Mesodermal cell (in vitro differentiated cells): ENCODE measurements at regions not wholly inside any gene's neighbourhood (a gene's known extent, or its start where the extent isn't known, plus 50 kb on each side); places are given as distances from the start of the nearest gene placed in this dataset.
"Not testable (repeated sequence)": the region's sequence is repeated elsewhere in the genome, so short reads cannot be mapped to it uniquely, and the experiment has no call there.

Experiments used
- H3K27ac ChIP-seq: 2 replicates; pipeline ENCODE4 v1.7.0; 2013; ENCODE audit warnings: mild to moderate bottlenecking, low read depth, low read length, moderate library complexity; ENCODE audit not compliant: severe bottlenecking
- H3K36me3 ChIP-seq: 2 replicates; pipeline ENCODE4 v1.7.1; 2013; ENCODE audit warnings: mild to moderate bottlenecking, low read length, moderate library complexity; ENCODE audit not compliant: control insufficient read depth, insufficient read depth
- H3K4me1 ChIP-seq: one replicate; pipeline ENCODE4 v1.7.1; 2013; ENCODE audit warnings: mild to moderate bottlenecking, low read length; ENCODE audit not compliant: insufficient read depth, control insufficient read depth, poor library complexity, severe bottlenecking
- H3K4me3 ChIP-seq: 2 replicates; pipeline ENCODE4 v1.7.0; 2013; ENCODE audit warnings: low read length, control low read depth, mild to moderate bottlenecking; ENCODE audit not compliant: insufficient read depth, poor library complexity, severe bottlenecking; ENCODE audit errors: extremely low read depth
- H3K9me3 ChIP-seq: 2 replicates; pipeline ENCODE4 v1.7.1; 2013; ENCODE audit warnings: mild to moderate bottlenecking, low read length, moderate library complexity; ENCODE audit not compliant: control insufficient read depth
- WGBS, 2 experiments: methylation state at CpG; one replicate each; pipeline ENCODE4 v1.1.5; 2013; ENCODE audit warnings: missing lambda C conversion rate in 2 of 2; ENCODE audit not compliant: insufficient coverage in 2 of 2; 5-methylcytosine and 5-hydroxymethylcytosine counted together

DNA sequence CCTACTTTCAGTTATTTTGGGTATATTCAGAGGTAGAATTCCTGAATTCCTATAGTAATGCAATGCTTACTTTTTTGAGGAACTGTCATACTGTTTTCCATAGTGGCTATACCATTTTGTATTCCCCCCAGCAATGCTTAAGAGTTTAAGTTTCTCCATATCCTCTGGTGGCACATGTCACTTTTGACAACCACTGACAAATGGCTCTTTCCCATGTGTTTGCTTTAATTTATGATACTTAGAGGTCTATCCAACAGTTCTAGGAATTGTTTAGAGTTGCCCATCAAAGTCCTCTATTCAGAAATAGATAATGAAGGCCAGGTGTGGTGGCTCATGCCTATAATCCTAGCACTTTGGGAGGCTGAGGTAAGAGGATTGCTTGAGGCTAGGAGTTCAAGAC lies 128.9 kb upstream of the CFAP20DC start:
- Histone ChIP-seq H3K4me3 (no peak overlapping the region), H3K9me3 (no peaks in the 10 kb centered on the region), H3K4me1 (no peaks in the 10 kb centered on the region), H3K27ac (no peak overlapping the region), H3K36me3 (no peaks in the 10 kb centered on the region)

DNA sequence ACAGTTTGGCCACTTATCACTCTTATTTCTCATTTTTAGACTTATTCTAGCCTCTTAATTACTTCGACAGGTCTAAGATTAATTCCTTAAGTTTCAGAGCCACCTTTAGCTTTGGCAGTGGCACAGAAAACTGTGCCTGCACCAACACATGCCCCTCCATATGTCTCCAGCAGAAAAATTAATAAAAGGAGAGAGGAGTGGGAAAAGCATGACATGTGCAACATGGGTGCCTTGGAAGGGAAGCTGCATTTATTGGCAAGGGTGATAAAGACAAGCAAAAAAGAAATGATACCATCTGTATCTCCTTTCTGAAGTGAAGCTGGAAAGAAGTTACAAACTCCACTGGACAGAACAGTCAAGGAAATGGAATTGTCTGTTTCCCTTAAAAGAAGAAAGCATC lies 121.7 kb upstream of the CFAP20DC start:
- Histone ChIP-seq H3K4me3 (no peak overlapping the region), H3K9me3 (no peaks in the 10 kb centered on the region), H3K4me1 (no peaks in the 10 kb centered on the region), H3K36me3 (no peaks in the 10 kb centered on the region), H3K27ac (no peak overlapping the region)
- 100% methylated on average over 1 of the region's 1 CpG; no CpG with 5 or more reads in 1 of the 2 experiments for WGBS, 2 experiments

DNA sequence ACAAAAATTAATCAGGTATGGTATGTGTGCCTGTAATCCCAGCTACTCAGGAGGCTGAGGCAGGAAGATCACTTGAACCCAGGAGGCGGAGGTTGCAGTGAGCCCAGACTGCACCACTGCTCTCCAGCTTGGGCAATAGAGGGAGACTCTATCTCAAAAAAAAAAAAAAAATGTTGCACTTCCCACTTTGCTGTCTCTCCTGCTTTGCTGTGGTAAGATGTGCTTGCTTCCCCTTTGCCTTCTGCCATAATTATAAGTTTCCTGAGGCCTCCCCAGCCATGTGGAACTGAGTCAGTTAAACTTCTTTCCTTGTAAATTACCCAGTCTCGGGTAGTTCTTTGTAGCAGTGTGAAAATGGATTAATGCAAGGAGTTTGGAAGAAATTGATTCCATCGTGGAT lies 120.3 kb upstream of the CFAP20DC start:
- WGBS, 2 experiments = 91 to 96% methylated on average over 3 of the region's 3 CpGs

DNA sequence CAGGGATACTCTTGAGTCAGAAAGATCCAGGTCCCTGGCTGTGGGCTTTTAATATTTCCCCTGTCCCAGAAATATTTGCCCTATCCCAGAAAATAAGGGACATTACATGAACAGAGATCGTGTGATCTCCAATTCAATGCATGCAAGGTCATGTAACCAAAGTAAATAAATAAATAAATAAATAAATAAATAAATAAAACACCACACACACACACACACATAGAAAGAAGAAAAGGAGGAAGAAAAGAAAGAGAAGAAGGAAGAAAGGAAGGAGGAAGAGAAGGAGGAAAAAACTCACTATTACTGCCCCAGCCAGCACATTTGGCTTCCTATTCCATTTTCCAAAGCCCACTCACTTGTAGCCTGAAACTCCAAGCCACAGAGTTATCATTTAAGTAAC lies 117.9 kb upstream of the CFAP20DC start:
- no peak overlapping the region for H3K4me3 ChIP-seq
- H3K27ac ChIP-seq = no peak overlapping the region
- H3K36me3 ChIP-seq = no peaks in the 10 kb centered on the region
- no peaks in the 10 kb centered on the region for H3K4me1 ChIP-seq
- H3K9me3 ChIP-seq = no peaks in the 10 kb centered on the region
- WGBS, 2 experiments = no CpG with 5 or more reads among the region's 1 CpG

More for the DNA sequence above, 120.3 kb upstream of the CFAP20DC start:
- not testable (repeated sequence) for H3K4me1 ChIP-seq, H3K36me3 ChIP-seq, H3K9me3 ChIP-seq, H3K4me3 ChIP-seq, H3K27ac ChIP-seq

DNA sequence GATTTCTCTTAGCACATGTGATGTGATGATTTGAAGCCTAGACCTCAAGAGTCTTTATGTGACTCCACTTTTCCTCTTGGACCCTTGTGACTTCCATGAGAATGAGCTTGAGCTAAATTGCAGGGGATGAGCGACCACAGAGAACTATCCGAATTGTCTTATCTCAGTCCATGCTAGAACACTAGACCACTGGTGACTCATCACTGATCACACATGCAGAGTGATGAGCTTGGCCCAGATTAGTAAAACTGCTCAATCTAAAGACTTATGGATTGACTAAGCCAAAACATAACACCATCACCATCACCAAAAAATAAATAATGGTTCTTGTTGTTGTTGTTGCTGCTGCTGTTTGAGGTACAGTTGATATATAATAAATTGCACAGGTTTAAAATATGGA lies 114.1 kb upstream of the CFAP20DC start:
- H3K27ac ChIP-seq = no peak overlapping the region
- H3K4me3 ChIP-seq = no peak overlapping the region
- no peaks in the 10 kb centered on the region for H3K9me3 ChIP-seq
- no peaks in the 10 kb centered on the region for H3K36me3 ChIP-seq
- WGBS, 2 experiments = 88% methylated on average over 2 of the region's 2 CpGs; no CpG with 5 or more reads in 1 of the 2 experiments
- H3K4me1 ChIP-seq = no peaks in the 10 kb centered on the region

DNA sequence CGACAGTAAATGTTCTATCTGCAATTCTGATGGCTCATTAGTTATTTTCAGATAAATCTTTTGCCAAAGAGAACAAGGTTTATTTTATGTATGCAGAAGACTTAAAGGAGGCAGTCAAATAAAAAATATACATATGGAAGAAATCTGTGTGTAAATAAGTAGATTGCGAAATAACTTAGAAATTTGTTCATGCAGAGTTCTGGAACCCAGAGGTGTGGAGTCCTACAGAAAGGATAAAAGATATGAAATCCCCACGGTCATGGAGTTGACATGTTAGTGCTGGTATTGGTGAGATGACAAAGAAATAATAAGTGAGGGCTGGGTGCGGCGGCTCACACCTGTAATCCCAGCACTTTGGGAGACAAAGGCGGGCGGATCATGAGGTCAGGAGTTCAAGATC lies 111.2 kb upstream of the CFAP20DC start:
- Histone ChIP-seq H3K36me3 (no peaks in the 10 kb centered on the region), H3K4me3 (no peak overlapping the region), H3K4me1 (no peaks in the 10 kb centered on the region), H3K9me3 (no peaks in the 10 kb centered on the region), H3K27ac (no peak overlapping the region)
- WGBS, 2 experiments = 93 to 94% methylated on average over 4 to 6 of the region's 7 CpGs

DNA sequence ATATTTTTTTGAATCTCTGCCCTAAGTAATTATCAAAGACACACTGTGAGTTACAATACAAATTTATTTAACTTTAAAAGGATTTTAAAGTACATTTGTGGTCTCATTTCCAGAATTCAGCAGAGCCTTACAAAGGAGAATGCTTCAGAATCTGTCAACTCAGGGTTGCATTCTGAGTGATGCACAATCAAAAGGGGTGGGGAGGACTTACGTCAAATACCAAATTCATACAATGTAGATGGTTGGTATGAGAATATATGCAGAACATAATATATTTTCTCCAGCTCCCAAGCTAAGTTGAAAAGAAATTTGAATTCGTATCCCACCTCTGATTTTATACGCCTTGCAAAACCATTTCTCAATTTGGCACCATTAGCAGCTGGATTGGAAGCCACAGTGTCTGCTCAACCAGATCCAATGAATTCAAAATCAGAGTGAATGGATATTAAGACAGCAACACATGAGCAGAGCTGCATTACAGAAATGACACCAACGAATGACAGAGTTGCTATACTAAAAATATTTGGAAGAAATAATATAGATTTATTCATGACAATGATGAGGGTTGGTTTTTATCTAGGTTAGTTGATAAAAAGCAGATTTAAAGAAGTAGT lies 110.4 kb upstream of the CFAP20DC start:
- Histone ChIP-seq H3K4me1 (no peaks in the 10 kb centered on the region), H3K36me3 (no peaks in the 10 kb centered on the region), H3K9me3 (no peaks in the 10 kb centered on the region), H3K27ac (no peak overlapping the region), H3K4me3 (no peak overlapping the region)
- WGBS, 2 experiments = 100% methylated on average over 2 of the region's 4 CpGs

DNA sequence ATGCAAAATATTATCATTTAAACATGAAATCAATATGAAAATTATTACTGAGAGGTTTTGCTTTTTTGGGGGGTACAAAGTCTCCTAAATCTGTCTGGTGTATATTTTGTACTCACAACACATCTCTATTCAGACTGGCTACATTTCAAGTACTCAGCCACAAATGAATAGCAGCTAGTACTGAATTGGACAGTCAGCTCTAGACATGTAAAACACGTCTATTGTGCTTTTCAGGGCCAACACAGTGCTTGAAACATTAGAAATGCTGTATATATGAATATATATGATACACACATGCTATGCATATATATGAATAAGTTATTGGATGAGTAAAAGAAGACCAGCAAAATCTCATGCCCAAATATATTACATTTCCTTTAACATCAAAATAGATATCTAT lies 103.8 kb upstream of the CFAP20DC start:
- no CpG with 5 or more reads among the region's 1 CpG for WGBS, 2 experiments
- Histone ChIP-seq H3K36me3 (no peaks in the 10 kb centered on the region), H3K27ac (no peak overlapping the region), H3K4me3 (no peak overlapping the region), H3K9me3 (no peaks in the 10 kb centered on the region), H3K4me1 (no peaks in the 10 kb centered on the region)

DNA sequence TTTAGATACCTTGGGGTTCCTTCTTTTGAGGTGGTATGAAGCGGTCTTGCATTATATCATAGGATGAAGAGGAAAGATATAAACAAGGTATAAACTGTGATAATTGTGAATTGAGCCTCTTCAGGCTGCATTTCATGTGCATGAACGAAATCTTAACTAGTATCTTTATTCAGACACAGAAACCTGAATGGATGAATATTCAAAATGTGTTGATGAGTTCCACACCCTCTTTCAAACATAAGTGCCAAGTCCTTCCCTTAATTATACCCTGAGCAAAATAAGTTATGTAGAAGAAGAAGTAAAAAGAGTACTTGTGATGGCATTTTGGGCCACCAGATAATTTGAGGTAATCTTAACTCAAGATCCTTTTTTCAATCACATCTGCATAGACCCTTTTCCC lies 103.1 kb upstream of the CFAP20DC start:
- H3K4me3 ChIP-seq = no peak overlapping the region
- WGBS, 2 experiments = 100% methylated on average over 1 of the region's 2 CpGs; no CpG with 5 or more reads in 1 of the 2 experiments
- H3K36me3 ChIP-seq = no peaks in the 10 kb centered on the region
- no peak overlapping the region for H3K27ac ChIP-seq
- no peaks in the 10 kb centered on the region for H3K9me3 ChIP-seq
- no peaks in the 10 kb centered on the region for H3K4me1 ChIP-seq

DNA sequence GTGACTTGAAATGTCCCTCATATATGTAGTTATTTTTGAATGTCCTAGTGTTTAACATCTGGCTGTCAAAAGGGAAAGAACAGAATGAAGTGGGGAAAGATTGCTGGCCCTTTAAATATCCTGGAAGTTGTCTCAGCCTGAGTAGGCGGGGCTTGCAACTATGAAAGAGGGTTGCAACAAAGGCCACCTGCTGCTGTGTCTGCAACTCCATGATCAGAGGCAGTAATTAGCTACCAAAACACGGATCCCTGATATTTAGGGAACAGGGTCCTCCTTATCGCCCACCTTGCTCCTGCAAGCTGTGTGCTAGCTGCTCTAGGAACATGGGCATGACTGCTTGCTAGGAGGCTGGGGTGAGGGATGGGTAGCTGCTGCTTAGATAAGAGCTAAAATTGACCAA lies 100.2 kb upstream of the CFAP20DC start:
- no peaks in the 10 kb centered on the region for H3K36me3 ChIP-seq
- 17 to 38% methylated on average over 1 to 3 of the region's 3 CpGs for WGBS, 2 experiments
- H3K27ac ChIP-seq = no peak overlapping the region
- H3K4me3 ChIP-seq = no peak overlapping the region
- no peaks in the 10 kb centered on the region for H3K4me1 ChIP-seq
- H3K9me3 ChIP-seq = no peaks in the 10 kb centered on the region

DNA sequence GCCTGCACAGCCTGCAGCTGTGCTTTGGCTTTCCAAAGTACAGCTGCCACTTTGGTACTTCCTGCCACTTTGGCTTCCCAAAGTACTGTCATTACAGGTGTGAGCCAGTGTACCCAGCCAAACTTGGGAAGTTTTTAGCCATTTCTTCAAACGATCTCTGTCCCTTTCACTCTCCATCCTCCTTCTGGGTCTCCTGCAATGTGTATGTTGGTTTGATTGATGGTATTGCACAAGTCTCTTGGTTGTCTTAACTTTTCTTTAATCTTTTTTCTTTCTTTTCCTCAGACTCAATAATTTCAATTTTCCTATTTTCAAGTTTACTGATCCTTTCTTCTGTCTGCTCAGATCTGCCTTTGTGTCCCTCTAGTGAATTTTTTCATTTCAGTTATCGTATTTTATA lies 99.3 kb upstream of the CFAP20DC start:
- no peaks in the 10 kb centered on the region for H3K4me1 ChIP-seq
- WGBS, 2 experiments = no CpG with 5 or more reads among the region's 2 CpGs
- no peak overlapping the region for H3K27ac ChIP-seq
- no peaks in the 10 kb centered on the region for H3K9me3 ChIP-seq
- no peak overlapping the region for H3K4me3 ChIP-seq
- no peaks in the 10 kb centered on the region for H3K36me3 ChIP-seq
